Large intestine (tissue), 3 donors: ENCODE measurements at regions not wholly inside any gene's neighbourhood (a gene's known extent, or its start where the extent isn't known, plus 50 kb on each side); places are given as distances from the start of the nearest gene placed in this dataset.

ENCODE experiments used
- DNase-seq, 2 donors: peaks; one replicate each; pipeline versions ENCODE4 v3.0.0 to v3.0.0-alpha.2; 2013
- H3K27ac ChIP-seq: one replicate; pipeline ENCODE4 v1.5.1; 2013; ENCODE audit warnings: low read length
- H3K27me3 ChIP-seq: 2 replicates; pipeline ENCODE4 v1.6.1; 2013; ENCODE audit warnings: low read length; ENCODE audit not compliant: control insufficient read depth, insufficient read depth
- H3K36me3 ChIP-seq: 2 replicates; pipeline ENCODE4 v1.6.1; 2013; ENCODE audit warnings: low read length; ENCODE audit not compliant: control insufficient read depth, insufficient read depth
- H3K4me1 ChIP-seq: one replicate; pipeline ENCODE4 v1.6.1; 2013; ENCODE audit warnings: low read length; ENCODE audit not compliant: control insufficient read depth, insufficient read depth
- H3K4me3 ChIP-seq: one replicate; pipeline ENCODE4 v1.5.1; 2013; ENCODE audit warnings: low read length
- H3K9me3 ChIP-seq: one replicate; pipeline ENCODE4 v1.6.1; 2013; ENCODE audit warnings: mild to moderate bottlenecking, low read depth, low read length, moderate library complexity; ENCODE audit not compliant: control insufficient read depth
- WGBS: methylation state at CpG from one replicate; pipeline ENCODE4 v1.1.5; 2013; ENCODE audit warnings: low lambda C conversion rate; ENCODE audit not compliant: insufficient coverage; 5-methylcytosine and 5-hydroxymethylcytosine counted together

GRCh38 chr3:176879710-176880109, 317.6 kb downstream of the TBL1XR1 start:
- WGBS, result no CpG with 5 or more reads among the region's 1 CpG
- Histone ChIP-seq H3K9me3 (no peaks in the 10 kb centered on the region), H3K4me3 (no peak overlapping the region), H3K27ac (no peak overlapping the region), H3K36me3 (no peaks in the 10 kb centered on the region), H3K4me1 (no peaks in the 10 kb centered on the region), H3K27me3 (no peaks in the 10 kb centered on the region)
- DNase-seq, result no peak

GRCh38 chr3:176873261-176873660, 324.0 kb downstream of the TBL1XR1 start:
- Histone ChIP-seq H3K9me3 (no peaks in the 10 kb centered on the region), H3K4me1 (peaks cover 2% of the 10 kb centered on the region), H3K36me3 (no peaks in the 10 kb centered on the region), H3K27ac (no peak overlapping the region), H3K4me3 (no peak overlapping the region), H3K27me3 (no peaks in the 10 kb centered on the region)
- no CpG with 5 or more reads among the region's 1 CpG for WGBS
- no peak for DNase-seq

DNA sequence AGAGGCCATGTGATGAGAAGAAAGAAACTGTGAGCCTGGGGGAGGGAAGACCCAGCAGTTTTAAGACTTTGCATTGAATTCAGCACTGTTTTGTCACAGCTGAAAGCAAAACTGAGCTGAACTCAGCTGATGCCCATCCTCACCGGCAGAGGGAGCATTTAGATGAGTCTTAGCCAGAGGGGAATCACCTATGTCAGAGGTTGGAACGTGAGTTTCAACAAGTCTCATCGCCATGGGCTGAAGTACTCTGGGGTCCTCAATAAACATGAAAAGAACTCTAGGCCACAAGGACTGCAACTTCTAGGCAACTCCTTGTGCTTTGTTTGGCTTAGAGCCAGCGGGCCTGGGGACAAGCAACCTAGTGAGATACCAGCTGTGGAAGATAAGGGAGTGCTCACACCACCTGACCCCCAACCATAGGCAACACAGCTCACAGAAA, 324.5 kb downstream of the TBL1XR1 start:
- no peaks in the 10 kb centered on the region for H3K27me3 ChIP-seq
- H3K4me1 ChIP-seq, result peaks cover 2% of the 10 kb centered on the region
- peak; percentile 30 to 60 for DNase-seq
- no peak overlapping the region for H3K4me3 ChIP-seq
- no peaks in the 10 kb centered on the region for H3K9me3 ChIP-seq
- WGBS, result no CpG with 5 or more reads among the region's 4 CpGs
- no peaks in the 10 kb centered on the region for H3K36me3 ChIP-seq
- no peak overlapping the region for H3K27ac ChIP-seq

- no peak for DNase-seq
- WGBS, result no CpG with 5 or more reads among the region's 1 CpG
Observed at GRCh38 chr3:176870451-176870850, 326.8 kb downstream of the TBL1XR1 start.

DNA sequence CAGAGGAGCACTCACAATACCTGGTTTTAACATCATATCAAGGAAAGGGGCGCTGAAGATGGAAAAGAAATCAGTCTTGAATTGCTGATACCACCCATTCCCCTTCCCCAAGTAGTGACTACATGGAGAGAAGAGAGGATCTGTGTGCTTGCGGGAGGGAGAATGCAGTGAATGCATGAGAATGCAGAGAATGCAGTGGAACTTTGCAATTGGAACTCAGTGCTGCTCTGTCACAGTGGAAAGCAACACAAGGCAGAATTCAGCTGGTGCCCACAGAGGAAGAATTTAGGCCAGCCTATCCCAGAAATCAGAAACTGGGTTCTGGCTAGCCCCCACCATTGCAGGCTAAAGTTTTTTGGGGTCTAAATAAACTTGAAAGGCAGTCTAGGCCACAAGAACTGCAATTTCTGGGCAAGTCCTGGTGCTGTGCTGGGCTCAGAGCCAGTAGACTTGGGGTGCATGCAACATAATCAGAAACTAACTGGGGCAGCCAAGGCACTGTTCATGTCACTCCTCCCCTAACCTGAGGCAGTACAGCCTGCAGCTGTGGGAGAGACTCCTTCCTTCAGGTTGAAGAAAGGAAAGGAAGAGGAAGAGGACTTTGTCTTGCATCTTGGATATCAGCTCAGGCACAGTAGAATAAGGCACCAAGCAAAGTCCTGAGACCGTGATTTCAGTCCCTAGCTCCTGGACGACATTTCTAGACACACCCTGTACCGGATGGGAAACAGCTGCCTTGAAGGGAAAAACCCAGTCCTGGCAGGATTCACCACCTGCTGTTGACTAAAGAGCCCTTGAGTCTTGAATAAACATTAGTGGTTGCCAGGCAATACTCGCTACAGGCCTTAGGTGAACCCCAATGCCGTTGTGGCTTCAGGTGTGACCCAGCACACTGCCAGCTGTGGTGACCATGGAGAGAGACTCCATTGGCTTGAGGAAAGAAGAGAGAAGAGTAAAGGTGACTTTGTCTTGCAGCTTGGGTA, 329.3 kb downstream of the TBL1XR1 start:
- Histone ChIP-seq H3K27me3 (no peaks in the 10 kb centered on the region), H3K4me1 (peaks cover 2% of the 10 kb centered on the region), H3K27ac (no peak overlapping the region), H3K36me3 (no peaks in the 10 kb centered on the region), H3K4me3 (no peak overlapping the region), H3K9me3 (no peaks in the 10 kb centered on the region)
- no CpG with 5 or more reads among the region's 7 CpGs for WGBS
- DNase-seq, result peak; percentile 16 to 57

More at GRCh38 chr3:176870451-176870850, 326.8 kb downstream of the TBL1XR1 start:
- Histone ChIP-seq H3K9me3 (no peaks in the 10 kb centered on the region), H3K27me3 (no peaks in the 10 kb centered on the region), H3K36me3 (no peaks in the 10 kb centered on the region), H3K4me1 (peaks cover 2% of the 10 kb centered on the region), H3K4me3 (no peak overlapping the region), H3K27ac (no peak overlapping the region)

- Histone ChIP-seq H3K4me1 (no peaks in the 10 kb centered on the region), H3K27ac (no peak overlapping the region), H3K4me3 (no peak overlapping the region), H3K36me3 (no peaks in the 10 kb centered on the region), H3K27me3 (no peaks in the 10 kb centered on the region), H3K9me3 (no peaks in the 10 kb centered on the region)
- WGBS, result no CpG with 5 or more reads among the region's 4 CpGs
- no peak for DNase-seq
Observed at GRCh38 chr3:176861137-176861536, 336.1 kb downstream of the TBL1XR1 start.

DNA sequence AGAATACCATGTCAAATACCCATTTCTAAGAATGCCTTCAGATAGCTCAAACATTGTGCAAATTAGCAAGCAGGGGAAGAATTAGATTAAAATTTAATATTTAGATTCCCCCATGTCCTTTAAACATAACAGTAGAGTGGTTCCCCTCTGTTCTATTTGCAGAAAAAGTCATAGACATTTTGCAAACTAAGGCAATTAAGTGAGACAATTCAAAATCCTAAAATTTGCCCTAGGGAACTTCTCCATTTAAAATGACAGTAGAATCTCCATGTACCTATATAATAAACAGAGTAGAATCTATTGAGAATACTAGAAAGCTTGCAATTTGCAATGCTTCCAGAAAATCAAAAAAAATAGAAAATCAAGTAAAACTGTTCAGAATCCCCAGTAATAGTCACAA, 340.6 kb downstream of the TBL1XR1 start:
- no peak for DNase-seq
- Histone ChIP-seq H3K27me3 (no peaks in the 10 kb centered on the region), H3K4me1 (no peaks in the 10 kb centered on the region), H3K36me3 (no peaks in the 10 kb centered on the region), H3K4me3 (no peak overlapping the region), H3K9me3 (no peaks in the 10 kb centered on the region), H3K27ac (no peak overlapping the region)

DNA sequence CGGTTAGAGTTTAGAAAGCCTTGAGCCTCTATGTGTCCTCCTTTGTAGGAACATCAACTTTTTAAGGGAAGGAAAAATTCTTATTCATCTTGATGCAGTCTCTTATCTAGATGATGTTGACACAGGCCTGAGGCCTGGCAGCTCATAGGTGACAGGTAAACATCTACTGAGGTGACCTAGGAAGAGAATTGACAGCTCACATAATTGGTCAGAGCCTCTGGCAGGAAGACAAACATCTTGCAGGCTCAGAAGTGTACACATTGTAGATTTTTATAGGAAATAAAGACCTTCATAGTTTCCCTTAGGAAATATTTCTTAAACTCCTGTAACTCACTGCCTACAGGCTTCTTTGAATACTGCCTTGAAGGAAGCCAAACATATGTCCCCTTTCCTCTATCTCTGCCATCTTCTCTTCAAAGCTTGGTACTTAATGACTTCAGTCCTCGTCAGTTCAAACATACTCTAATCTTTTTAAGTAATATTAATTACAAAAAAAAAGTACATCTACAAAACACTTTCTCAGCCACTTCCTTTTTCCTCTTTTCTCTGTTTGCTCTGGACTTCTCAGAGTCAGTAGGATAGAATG, 341.3 kb downstream of the TBL1XR1 start:
- Histone ChIP-seq H3K27me3 (no peaks in the 10 kb centered on the region), H3K36me3 (no peaks in the 10 kb centered on the region), H3K4me1 (no peaks in the 10 kb centered on the region), H3K9me3 (no peaks in the 10 kb centered on the region), H3K27ac (no peak overlapping the region), H3K4me3 (no peak overlapping the region)
- no peak for DNase-seq
- 50% methylated on average over 1 of the region's 2 CpGs for WGBS

GRCh38 chr3:176855213-176855612, 342.1 kb downstream of the TBL1XR1 start:
- Histone ChIP-seq H3K9me3 (no peaks in the 10 kb centered on the region), H3K4me1 (no peaks in the 10 kb centered on the region), H3K27me3 (no peaks in the 10 kb centered on the region), H3K27ac (no peak overlapping the region), H3K4me3 (no peak overlapping the region), H3K36me3 (no peaks in the 10 kb centered on the region)
- DNase-seq, result no peak
- 80% methylated on average over 1 of the region's 4 CpGs for WGBS

DNA sequence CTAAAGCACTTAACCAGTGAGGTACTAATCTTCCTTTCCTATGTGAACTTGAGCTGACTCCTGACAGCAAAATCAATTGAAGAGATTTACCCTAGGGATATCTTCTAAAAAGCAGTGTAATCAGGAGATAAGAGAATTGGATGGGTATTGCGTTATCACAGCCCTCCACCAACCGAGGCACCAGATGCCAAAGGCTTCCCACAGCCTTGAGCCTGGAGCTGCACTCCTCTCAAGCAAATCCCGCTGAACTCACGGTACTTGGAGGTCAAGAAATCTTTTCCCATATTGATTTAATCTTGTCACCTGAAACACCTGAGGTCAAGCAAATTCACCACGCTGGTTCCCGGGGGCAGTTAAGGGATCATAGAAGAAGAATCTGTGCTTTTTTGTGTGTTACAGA, 346.8 kb downstream of the TBL1XR1 start:
- no peak for DNase-seq
- Histone ChIP-seq H3K27ac (no peak overlapping the region), H3K4me3 (no peak overlapping the region), H3K27me3 (no peaks in the 10 kb centered on the region), H3K4me1 (no peaks in the 10 kb centered on the region), H3K36me3 (no peaks in the 10 kb centered on the region), H3K9me3 (no peaks in the 10 kb centered on the region)
- no CpG with 5 or more reads among the region's 6 CpGs for WGBS
